ENCODE measurements at regions not wholly inside any gene's neighbourhood (a gene's known extent, or its start where the extent isn't known, plus 50 kb on each side); places are given as distances from the start of the nearest gene placed in this dataset.

- H3K27ac Mint-ChIP-seq: no peak overlapping the region
- 45% methylated on average over 4 of the region's 4 CpGs for WGBS (ENCODE audit: insufficient coverage)
- Histone ChIP-seq H3K4me2 (replicated peaks; ENCODE audit: low read depth, low read length, poor library complexity, severe bottlenecking) (no peak overlapping the region), H3K9ac (ENCODE audit: low read length) (no peak overlapping the region), H2AFZ (ENCODE audit: insufficient read depth, low read depth, low read length, poor library complexity, severe bottlenecking) (no peak overlapping the region), H3K27ac (ENCODE audit: low read length in 2 of 2) (no peak overlapping the region), H3K9me3 (ENCODE audit: control extremely low read depth in 1 of 3, control insufficient read depth in 2 of 3, insufficient read depth in 1 of 3, low read length in 2 of 3) (peaks cover 0 to 11% (median 0%) of the 10 kb centered on the region in 3 donors), H3K27me3 (replicated peaks in 1 of 4; ENCODE audit: control extremely low read depth in 1 of 4, control insufficient read depth in 3 of 4, insufficient read depth in 4 of 4, low read length in 3 of 4) (no peaks in the 10 kb centered on the region), H3K4me3 (ENCODE audit: control extremely low read depth in 1 of 5, extremely low read depth in 1 of 5, insufficient read depth in 1 of 5, low read depth in 2 of 5, low read length in 4 of 5) (no peak overlapping the region), H3K4me1 (ENCODE audit: control insufficient read depth in 2 of 2, insufficient read depth in 2 of 2, low read length in 2 of 2) (no peaks in the 10 kb centered on the region), H3K79me2 (ENCODE audit: control insufficient read depth, insufficient read depth, low read length) (no peaks in the 10 kb centered on the region), H4K20me1 (ENCODE audit: control insufficient read depth, insufficient read depth, low read length, poor library complexity, severe bottlenecking) (no peaks in the 10 kb centered on the region), H3K36me3 (replicated peaks in 1 of 2; ENCODE audit: control extremely low read depth in 1 of 2, control insufficient read depth in 1 of 2, extremely low read depth in 1 of 2, insufficient read depth in 2 of 2, low read length in 1 of 2) (no peaks in the 10 kb centered on the region)
- H3K9me3 Mint-ChIP-seq (ENCODE audit: insufficient read depth): no peaks in the 10 kb centered on the region
- intact Hi-C loops (cut with micrococcal nuclease): no loop called here
- ChIA-PET CTCF (no interaction called here), POLR2A (no interaction called here)
- no peak for ATAC-seq (ENCODE audit: low read depth)
- H3K4me1 Mint-ChIP-seq: no peaks in the 10 kb centered on the region
- H3K27me3 Mint-ChIP-seq: no peaks in the 10 kb centered on the region
- no peak for DNase-seq
- H3K4me3 Mint-ChIP-seq: no peak overlapping the region
- no peak for TF ChIP-seq EZH2 (IDR thresholded peaks at IDR 0.05; ENCODE audit: borderline replicate concordance, insufficient read depth, low read depth, low read length, poor library complexity, severe bottlenecking)
- TF ChIP-seq, protein P1, sequence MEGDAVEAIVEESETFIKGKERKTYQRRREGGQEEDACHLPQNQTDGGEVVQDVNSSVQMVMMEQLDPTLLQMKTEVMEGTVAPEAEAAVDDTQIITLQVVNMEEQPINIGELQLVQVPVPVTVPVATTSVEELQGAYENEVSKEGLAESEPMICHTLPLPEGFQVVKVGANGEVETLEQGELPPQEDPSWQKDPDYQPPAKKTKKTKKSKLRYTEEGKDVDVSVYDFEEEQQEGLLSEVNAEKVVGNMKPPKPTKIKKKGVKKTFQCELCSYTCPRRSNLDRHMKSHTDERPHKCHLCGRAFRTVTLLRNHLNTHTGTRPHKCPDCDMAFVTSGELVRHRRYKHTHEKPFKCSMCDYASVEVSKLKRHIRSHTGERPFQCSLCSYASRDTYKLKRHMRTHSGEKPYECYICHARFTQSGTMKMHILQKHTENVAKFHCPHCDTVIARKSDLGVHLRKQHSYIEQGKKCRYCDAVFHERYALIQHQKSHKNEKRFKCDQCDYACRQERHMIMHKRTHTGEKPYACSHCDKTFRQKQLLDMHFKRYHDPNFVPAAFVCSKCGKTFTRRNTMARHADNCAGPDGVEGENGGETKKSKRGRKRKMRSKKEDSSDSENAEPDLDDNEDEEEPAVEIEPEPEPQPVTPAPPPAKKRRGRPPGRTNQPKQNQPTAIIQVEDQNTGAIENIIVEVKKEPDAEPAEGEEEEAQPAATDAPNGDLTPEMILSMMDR (IDR thresholded peaks at IDR 0.05): no peak
Measured at GRCh38 chr5:3999929-4000328, 404.3 kb downstream of the IRX1 start.

GRCh38 chr5:4001004-4001403, 405.4 kb downstream of the IRX1 start:
- no peaks in the 10 kb centered on the region for H4K20me1 ChIP-seq (ENCODE audit: control insufficient read depth, insufficient read depth, low read length, poor library complexity, severe bottlenecking)
- no peak overlapping the region for H3K4me3 Mint-ChIP-seq
- ATAC-seq (ENCODE audit: low read depth) (no peak), DNase-seq (no peak)
- WGBS (ENCODE audit: insufficient coverage): 71% methylated on average over 10 of the region's 12 CpGs
- no peak overlapping the region for H3K9ac ChIP-seq (ENCODE audit: low read length)
- H3K9me3 ChIP-seq (ENCODE audit: control extremely low read depth in 1 of 3, control insufficient read depth in 2 of 3, insufficient read depth in 1 of 3, low read length in 2 of 3): peaks cover 0 to 8% (median 0%) of the 10 kb centered on the region in 3 donors
- H3K27me3 Mint-ChIP-seq: no peaks in the 10 kb centered on the region
- intact Hi-C loops (cut with micrococcal nuclease): no loop called here
- H3K79me2 ChIP-seq (ENCODE audit: control insufficient read depth, insufficient read depth, low read length): no peaks in the 10 kb centered on the region
- no peaks in the 10 kb centered on the region for H3K27me3 ChIP-seq (replicated peaks in 1 of 4; ENCODE audit: control extremely low read depth in 1 of 4, control insufficient read depth in 3 of 4, insufficient read depth in 4 of 4, low read length in 3 of 4)
- H3K36me3 ChIP-seq (replicated peaks in 1 of 2; ENCODE audit: control extremely low read depth in 1 of 2, control insufficient read depth in 1 of 2, extremely low read depth in 1 of 2, insufficient read depth in 2 of 2, low read length in 1 of 2): no peaks in the 10 kb centered on the region
- no peaks in the 10 kb centered on the region for H3K4me1 ChIP-seq (ENCODE audit: control insufficient read depth in 2 of 2, insufficient read depth in 2 of 2, low read length in 2 of 2)
- no peak overlapping the region for H3K4me2 ChIP-seq (replicated peaks; ENCODE audit: low read depth, low read length, poor library complexity, severe bottlenecking)
- no peak overlapping the region for H3K4me3 ChIP-seq (ENCODE audit: control extremely low read depth in 1 of 5, extremely low read depth in 1 of 5, insufficient read depth in 1 of 5, low read depth in 2 of 5, low read length in 4 of 5)
- H2AFZ ChIP-seq (ENCODE audit: insufficient read depth, low read depth, low read length, poor library complexity, severe bottlenecking): no peak overlapping the region
- ChIA-PET POLR2A (no interaction called here), CTCF (no interaction called here)
- TF ChIP-seq, protein P1 (IDR thresholded peaks at IDR 0.05): no peak
- no peak for TF ChIP-seq EZH2 (IDR thresholded peaks at IDR 0.05; ENCODE audit: borderline replicate concordance, insufficient read depth, low read depth, low read length, poor library complexity, severe bottlenecking)
- H3K9me3 Mint-ChIP-seq (ENCODE audit: insufficient read depth): no peaks in the 10 kb centered on the region
- H3K27ac ChIP-seq (ENCODE audit: low read length in 2 of 2): no peak overlapping the region
- H3K27ac Mint-ChIP-seq: no peak overlapping the region
- no peaks in the 10 kb centered on the region for H3K4me1 Mint-ChIP-seq
